Fibroblast of lung (primary cell): ENCODE measurements at regions not wholly inside any gene's neighbourhood (a gene's known extent, or its start where the extent isn't known, plus 50 kb on each side); places are given as distances from the start of the nearest gene placed in this dataset.

Source experiments
- DNase-seq, 2 donors: peaks; one replicate each; pipeline versions ENCODE4 v3.0.0 to v3.0.0-alpha.2; 2010; ENCODE audit warnings: low read depth in 2 of 2
- H2AFZ ChIP-seq: 2 replicates; pipeline ENCODE4 v1.5.1; 2012; ENCODE audit warnings: low read length, control low read depth, inconsistent platforms
- H3K27ac ChIP-seq: 2 replicates; pipeline ENCODE4 v1.5.1; 2011; ENCODE audit warnings: low read length, control low read depth; ENCODE audit not compliant: insufficient read depth
- H3K27me3 ChIP-seq: 2 replicates; pipeline ENCODE4 v1.5.1; 2011; ENCODE audit warnings: mild to moderate bottlenecking, low read length; ENCODE audit not compliant: control insufficient read depth, insufficient read depth
- H3K36me3 ChIP-seq: 2 replicates; pipeline ENCODE4 v1.5.1; 2011; ENCODE audit warnings: low read length; ENCODE audit not compliant: control insufficient read depth, insufficient read depth
- H3K4me1 ChIP-seq: 2 replicates; pipeline ENCODE4 v1.5.1; 2011; ENCODE audit warnings: low read length; ENCODE audit not compliant: control insufficient read depth, insufficient read depth; ENCODE audit errors: extremely low read depth
- H3K4me2 ChIP-seq: 2 replicates; pipeline ENCODE4 v1.5.1; 2011; ENCODE audit warnings: low read length, control low read depth; ENCODE audit not compliant: insufficient read depth; ENCODE audit errors: extremely low read depth
- H3K4me3 ChIP-seq, 4 experiments: fragments of 200-600 bp in 1 of 4; sonication (generic) in 1 of 4; replicated peaks in 1 of 4; 2 replicates each; pipeline ENCODE4 v1.5.1; 2011 to 2016; ENCODE audit warnings: low read length in 4 of 4, low read depth in 3 of 4, mild to moderate bottlenecking in 3 of 4, control low read depth in 2 of 4, inconsistent platforms in 1 of 4, mixed read lengths in 1 of 4; ENCODE audit not compliant: insufficient read depth in 1 of 4; ENCODE audit errors: control extremely low read depth in 1 of 4
- H3K79me2 ChIP-seq: 2 replicates; pipeline ENCODE4 v1.5.1; 2012; ENCODE audit warnings: mild to moderate bottlenecking, low read length, inconsistent platforms; ENCODE audit not compliant: control insufficient read depth, insufficient read depth
- H3K9ac ChIP-seq: 2 replicates; pipeline ENCODE4 v1.5.1; 2011; ENCODE audit warnings: mild to moderate bottlenecking, low read length, control low read depth; ENCODE audit not compliant: insufficient read depth
- H3K9me3 ChIP-seq: 2 replicates; pipeline ENCODE4 v1.5.1; 2012; ENCODE audit warnings: low read depth, low read length; ENCODE audit not compliant: control insufficient read depth, insufficient read depth
- H4K20me1 ChIP-seq: 2 replicates; pipeline ENCODE4 v1.5.1; 2011; ENCODE audit warnings: low read length; ENCODE audit not compliant: control insufficient read depth, insufficient read depth; ENCODE audit errors: extremely low read depth
- EZH2 ChIP-seq: IDR thresholded peaks from 2 replicates; pipeline ENCODE4 v1.5.1; 2012; ENCODE audit warnings: low read length, control low read depth, mild to moderate bottlenecking; ENCODE audit errors: missing control alignments
- TF ChIP-seq, protein P1 (sequence below), 2 donors: IDR thresholded peaks in 1 of 2; conservative IDR thresholded peaks in 1 of 2; 1 replicate in 1 of 2; 2 replicates in 1 of 2; pipeline ENCODE4 v1.5.1; 2011 to 2012; ENCODE audit warnings: low read length in 2 of 2, control low read depth in 1 of 2, inconsistent platforms in 1 of 2, low read depth in 1 of 2, mild to moderate bottlenecking in 1 of 2

DNA sequence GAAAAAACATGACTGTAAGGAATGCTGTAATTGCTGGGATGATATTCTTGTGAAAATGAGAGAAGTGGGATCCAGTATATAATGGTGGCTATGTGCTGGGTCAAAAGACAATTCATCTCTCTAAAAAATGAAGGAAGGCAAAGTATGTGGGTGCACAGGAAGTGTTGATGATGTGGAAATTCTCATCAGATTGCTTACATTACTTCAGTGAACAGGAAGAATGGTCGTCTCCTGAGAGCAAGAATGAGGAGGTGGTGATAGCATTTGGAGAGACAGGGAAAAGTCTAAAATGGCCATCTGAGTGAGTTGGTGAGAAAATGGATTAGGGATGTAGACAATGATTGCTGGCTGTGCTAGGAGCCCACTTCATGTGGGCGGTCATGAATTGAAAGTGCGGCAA is 253.5 kb upstream of the NREP start:
- Histone ChIP-seq H4K20me1 (no peaks in the 10 kb centered on the region), H2AFZ (no peak overlapping the region), H3K9me3 (no peaks in the 10 kb centered on the region), H3K4me3 (no peak overlapping the region), H3K9ac (no peak overlapping the region), H3K27me3 (no peaks in the 10 kb centered on the region), H3K36me3 (no peaks in the 10 kb centered on the region), H3K79me2 (no peaks in the 10 kb centered on the region), H3K27ac (no peak overlapping the region), H3K4me1 (peaks cover 6% of the 10 kb centered on the region), H3K4me2 (no peak overlapping the region)
- DNase-seq = no peak
- no peak for TF ChIP-seq EZH2
- TF ChIP-seq, protein P1, sequence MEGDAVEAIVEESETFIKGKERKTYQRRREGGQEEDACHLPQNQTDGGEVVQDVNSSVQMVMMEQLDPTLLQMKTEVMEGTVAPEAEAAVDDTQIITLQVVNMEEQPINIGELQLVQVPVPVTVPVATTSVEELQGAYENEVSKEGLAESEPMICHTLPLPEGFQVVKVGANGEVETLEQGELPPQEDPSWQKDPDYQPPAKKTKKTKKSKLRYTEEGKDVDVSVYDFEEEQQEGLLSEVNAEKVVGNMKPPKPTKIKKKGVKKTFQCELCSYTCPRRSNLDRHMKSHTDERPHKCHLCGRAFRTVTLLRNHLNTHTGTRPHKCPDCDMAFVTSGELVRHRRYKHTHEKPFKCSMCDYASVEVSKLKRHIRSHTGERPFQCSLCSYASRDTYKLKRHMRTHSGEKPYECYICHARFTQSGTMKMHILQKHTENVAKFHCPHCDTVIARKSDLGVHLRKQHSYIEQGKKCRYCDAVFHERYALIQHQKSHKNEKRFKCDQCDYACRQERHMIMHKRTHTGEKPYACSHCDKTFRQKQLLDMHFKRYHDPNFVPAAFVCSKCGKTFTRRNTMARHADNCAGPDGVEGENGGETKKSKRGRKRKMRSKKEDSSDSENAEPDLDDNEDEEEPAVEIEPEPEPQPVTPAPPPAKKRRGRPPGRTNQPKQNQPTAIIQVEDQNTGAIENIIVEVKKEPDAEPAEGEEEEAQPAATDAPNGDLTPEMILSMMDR (conservative IDR thresholded peaks at IDR 0.05 in 1 of 2, IDR thresholded peaks at IDR 0.05 in 1 of 2; ENCODE audit: low read depth in 1 of 2, low read length in 2 of 2) = no peak

DNA sequence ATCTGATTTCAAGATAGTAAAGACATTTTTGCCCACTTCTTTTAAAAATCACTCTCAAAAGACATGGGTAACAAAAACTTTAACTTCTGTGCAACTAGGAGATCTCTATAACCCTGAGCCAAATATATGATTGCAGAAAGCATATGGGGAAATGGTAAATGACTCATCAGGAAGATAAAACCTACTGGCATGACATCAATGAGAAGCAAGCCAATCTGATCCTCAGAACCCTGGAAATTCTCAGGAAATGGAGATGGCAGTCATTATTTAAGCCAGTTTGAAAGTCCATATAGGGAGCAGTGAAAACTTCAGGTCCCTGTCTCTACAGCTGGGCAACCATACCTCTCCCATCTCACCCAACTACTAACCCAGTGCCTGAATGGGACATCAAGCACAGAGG is 249.7 kb upstream of the NREP start:
- Histone ChIP-seq H3K9ac (no peak overlapping the region), H4K20me1 (no peaks in the 10 kb centered on the region), H3K27ac (peak overlapping the region; percentile 41), H3K4me1 (peaks cover 12% of the 10 kb centered on the region), H3K36me3 (no peaks in the 10 kb centered on the region), H3K9me3 (no peaks in the 10 kb centered on the region), H3K4me2 (no peak overlapping the region), H3K79me2 (no peaks in the 10 kb centered on the region), H3K27me3 (no peaks in the 10 kb centered on the region), H3K4me3 (no peak overlapping the region), H2AFZ (no peak overlapping the region)
- DNase-seq = peak; percentile 74 to 81
- TF ChIP-seq, protein P1 (conservative IDR thresholded peaks at IDR 0.05 in 1 of 2, IDR thresholded peaks at IDR 0.05 in 1 of 2; ENCODE audit: low read depth in 1 of 2, low read length in 2 of 2) = no peak
- no peak for TF ChIP-seq EZH2

DNA sequence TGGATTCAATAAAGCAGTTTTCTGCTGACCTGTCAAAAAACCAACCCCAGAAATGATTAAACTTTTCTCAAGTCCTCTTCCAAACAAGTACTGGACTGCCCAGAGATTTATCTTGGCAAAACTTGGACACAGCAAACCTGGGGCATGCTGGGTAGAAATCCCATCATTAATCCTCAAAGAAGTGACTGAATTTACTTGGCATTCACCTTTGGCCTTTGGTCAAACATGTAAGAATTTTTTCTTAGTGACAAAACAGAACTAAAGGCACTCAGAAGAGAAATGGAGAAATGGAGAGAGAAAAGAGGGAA is 248.6 kb upstream of the NREP start:
- H3K4me2 ChIP-seq = no peak overlapping the region
- no peak overlapping the region for H3K4me3 ChIP-seq
- H3K27ac ChIP-seq = peak overlapping the region; percentile 36
- no peaks in the 10 kb centered on the region for H3K27me3 ChIP-seq
- H3K4me1 ChIP-seq = peaks cover 12% of the 10 kb centered on the region
- H3K9me3 ChIP-seq = no peaks in the 10 kb centered on the region
- no peaks in the 10 kb centered on the region for H4K20me1 ChIP-seq
- peak; percentile 57 to 97 for DNase-seq
- no peak for TF ChIP-seq EZH2
- TF ChIP-seq, protein P1 (conservative IDR thresholded peaks at IDR 0.05 in 1 of 2, IDR thresholded peaks at IDR 0.05 in 1 of 2; ENCODE audit: low read depth in 1 of 2, low read length in 2 of 2) = no peak
- no peaks in the 10 kb centered on the region for H3K36me3 ChIP-seq
- no peak overlapping the region for H3K9ac ChIP-seq
- no peak overlapping the region for H2AFZ ChIP-seq
- H3K79me2 ChIP-seq = no peaks in the 10 kb centered on the region
